Tibial nerve (tissue), 3 donors: ENCODE measurements at regions not wholly inside any gene's neighbourhood (a gene's known extent, or its start where the extent isn't known, plus 50 kb on each side); places are given as distances from the start of the nearest gene placed in this dataset.

Experiments
- CTCF ChIP-seq, 5 experiments: fragments of 200-600 bp in 3 of 5; fragments of 450-650 bp in 2 of 5; sonication (generic) in 3 of 5; IDR thresholded peaks; one replicate each; pipeline ENCODE4 v1.5.1; 2016 to 2019; ENCODE audit warnings: antibody characterized with exemption in 5 of 5, mild to moderate bottlenecking in 3 of 5, moderate library complexity in 2 of 5
- POLR2A ChIP-seq, 2 donors: fragments of 450-650 bp; IDR thresholded peaks; one replicate each; pipeline ENCODE4 v1.6.1; 2017; ENCODE audit warnings: antibody characterized with exemption in 2 of 2, mild to moderate bottlenecking in 2 of 2, moderate library complexity in 2 of 2

GRCh38 chr6:132961122-132961521, 146.8 kb downstream of the RPS12 start:
- TF ChIP-seq CTCF (IDR thresholded peaks at IDR 0.05) (no peak), POLR2A (IDR thresholded peaks at IDR 0.05) (no peak)
